ENCODE measurements at regions not wholly inside any gene's neighbourhood (a gene's known extent, or its start where the extent isn't known, plus 50 kb on each side); places are given as distances from the start of the nearest gene placed in this dataset.

DNA sequence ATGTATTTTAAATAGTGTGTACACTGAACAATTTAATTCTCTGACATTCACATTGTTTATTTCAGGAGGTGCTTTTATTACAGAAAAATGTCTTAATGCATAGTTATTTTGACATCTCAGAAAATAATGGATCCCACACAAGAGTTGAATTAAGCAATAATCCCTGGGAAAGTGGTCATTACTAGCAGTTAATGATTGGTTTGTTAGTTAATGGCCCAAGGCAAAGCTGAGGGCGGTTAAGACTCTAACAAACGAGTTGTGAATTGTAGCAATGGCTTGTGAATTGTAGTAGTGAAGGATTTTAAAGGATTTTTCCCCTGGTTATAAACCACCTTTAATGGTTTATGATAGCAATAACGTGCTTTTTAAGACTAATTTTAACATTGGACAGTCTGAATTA is 1316.0 kb upstream of the GJE1 start:
- TF ChIP-seq CTCF (IDR thresholded peaks at IDR 0.05) (no peak), ZFX (IDR thresholded peaks at IDR 0.05; ENCODE audit: borderline replicate concordance) (no peak)
